NT2/D1 (cell line): ENCODE measurements at regions not wholly inside any gene's neighbourhood (a gene's known extent, or its start where the extent isn't known, plus 50 kb on each side); places are given as distances from the start of the nearest gene placed in this dataset.

Source experiments
- DNase-seq: peaks from one replicate; pipeline ENCODE4 v3.0.0-alpha.2; 2011; ENCODE audit warnings: low read depth, low spot score
- H3K27me3 ChIP-seq: 2 replicates; pipeline ENCODE4 v1.6.0; 2011; ENCODE audit warnings: mild to moderate bottlenecking; ENCODE audit not compliant: insufficient read length, insufficient read depth
- H3K36me3 ChIP-seq: 2 replicates; pipeline ENCODE4 v1.6.1; 2011; ENCODE audit warnings: mild to moderate bottlenecking, low read length, mixed read lengths; ENCODE audit not compliant: insufficient read depth, insufficient read length
- H3K4me1 ChIP-seq: 2 replicates; pipeline ENCODE4 v1.5.1; 2011; ENCODE audit not compliant: insufficient read depth, insufficient read length
- H3K4me3 ChIP-seq: 2 replicates; pipeline ENCODE4 v1.5.1; 2011; ENCODE audit warnings: low read depth; ENCODE audit not compliant: insufficient read length
- H3K9ac ChIP-seq: 2 replicates; pipeline ENCODE4 v1.6.0; 2011; ENCODE audit warnings: low read depth; ENCODE audit not compliant: insufficient read length
- H3K9me3 ChIP-seq: 2 replicates; pipeline ENCODE4 v1.5.1; 2011; ENCODE audit warnings: mild to moderate bottlenecking, low read length; ENCODE audit not compliant: insufficient read depth
- SUZ12 ChIP-seq: IDR thresholded peaks from 2 replicates; pipeline ENCODE4 v1.6.1; 2011; ENCODE audit not compliant: insufficient read length, insufficient read depth; ENCODE audit errors: extremely low read depth
- YY1 ChIP-seq: IDR thresholded peaks from 2 replicates; pipeline ENCODE4 v1.6.1; 2011; ENCODE audit not compliant: insufficient read length, insufficient read depth
- ZNF274 ChIP-seq: IDR thresholded peaks from 2 replicates; pipeline ENCODE4 v1.6.1; 2011; ENCODE audit warnings: mild to moderate bottlenecking, low read depth, low read length

DNA sequence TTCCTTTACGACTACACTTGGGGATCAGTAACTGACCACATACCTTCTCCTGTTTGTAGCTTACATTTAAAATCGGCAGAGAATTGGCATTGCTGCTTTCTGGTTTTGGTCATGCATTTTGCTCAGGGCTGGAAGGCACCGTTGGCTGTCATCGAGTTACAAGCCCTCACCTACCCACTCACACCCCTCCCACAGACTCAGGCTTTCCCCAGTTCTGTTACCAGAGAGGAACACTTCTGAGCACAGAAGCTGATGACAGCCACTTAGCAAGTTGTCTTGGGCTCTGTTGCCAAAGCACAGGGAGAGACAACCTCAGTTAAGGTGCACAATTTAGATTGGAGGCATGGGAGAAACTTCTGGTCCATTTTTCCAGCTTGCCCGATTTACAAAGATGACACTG is 204.8 kb upstream of the TOPAZ1 start:
- Histone ChIP-seq H3K36me3 (peaks cover 3% of the 10 kb centered on the region), H3K4me1 (no peaks in the 10 kb centered on the region), H3K9me3 (peaks cover 16% of the 10 kb centered on the region), H3K9ac (no peak overlapping the region), H3K27me3 (no peaks in the 10 kb centered on the region), H3K4me3 (no peak overlapping the region)
- no peak for TF ChIP-seq ZNF274
- TF ChIP-seq YY1, result no peak
- TF ChIP-seq SUZ12, result no peak
- no peak for DNase-seq

DNA sequence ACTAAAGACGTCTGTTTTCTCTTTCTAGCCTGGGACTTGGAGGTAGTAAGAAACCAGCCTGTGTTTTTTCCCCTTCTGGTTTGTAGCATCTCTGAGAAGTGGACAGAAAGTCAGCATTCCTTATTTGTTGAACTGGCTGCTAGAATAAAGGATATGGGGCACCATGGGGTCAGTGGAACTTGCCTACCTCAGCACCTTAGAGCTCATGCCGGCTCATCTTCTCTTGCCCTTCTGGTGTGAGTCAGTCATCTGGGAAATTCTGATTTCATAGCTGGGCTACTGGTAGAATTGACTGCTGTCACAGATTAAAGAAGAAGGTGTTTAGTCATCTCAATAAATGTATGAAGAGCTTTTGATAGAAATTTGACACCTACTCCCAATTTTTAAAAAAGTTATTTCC is 202.7 kb upstream of the TOPAZ1 start:
- TF ChIP-seq ZNF274 (no peak), SUZ12 (no peak), YY1 (no peak)
- H3K36me3 ChIP-seq, result peaks cover 3% of the 10 kb centered on the region
- DNase-seq, result no peak
- H3K9ac ChIP-seq, result no peak overlapping the region
- H3K4me3 ChIP-seq, result no peak overlapping the region
- H3K27me3 ChIP-seq, result no peaks in the 10 kb centered on the region
- H3K9me3 ChIP-seq, result peaks cover 20% of the 10 kb centered on the region
- H3K4me1 ChIP-seq, result no peaks in the 10 kb centered on the region

DNA sequence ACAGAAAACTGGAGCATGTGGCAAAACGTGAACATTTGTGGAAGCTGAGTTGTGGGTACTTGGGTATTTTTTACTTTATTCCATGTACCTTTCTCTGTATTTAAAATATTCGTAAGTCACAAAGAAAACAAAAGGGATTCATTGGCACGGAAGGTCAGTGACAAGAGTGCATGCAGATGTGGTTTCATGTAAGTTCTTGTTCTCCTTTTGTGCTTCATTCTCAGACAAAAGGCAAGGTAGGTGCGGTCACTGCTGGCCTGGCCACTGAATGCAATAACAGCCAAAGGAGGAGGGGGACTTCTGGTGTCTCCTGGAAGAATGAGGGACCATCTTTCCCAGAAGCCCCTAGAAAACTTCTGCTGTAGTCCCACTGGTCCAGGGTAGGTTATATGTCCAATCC is 200.0 kb upstream of the TOPAZ1 start:
- no peaks in the 10 kb centered on the region for H3K27me3 ChIP-seq
- H3K4me3 ChIP-seq, result no peak overlapping the region
- H3K9ac ChIP-seq, result no peak overlapping the region
- TF ChIP-seq ZNF274 (no peak), YY1 (no peak), SUZ12 (no peak)
- DNase-seq, result no peak
- no peaks in the 10 kb centered on the region for H3K36me3 ChIP-seq
- peaks cover 20% of the 10 kb centered on the region for H3K9me3 ChIP-seq
- H3K4me1 ChIP-seq, result no peaks in the 10 kb centered on the region

DNA sequence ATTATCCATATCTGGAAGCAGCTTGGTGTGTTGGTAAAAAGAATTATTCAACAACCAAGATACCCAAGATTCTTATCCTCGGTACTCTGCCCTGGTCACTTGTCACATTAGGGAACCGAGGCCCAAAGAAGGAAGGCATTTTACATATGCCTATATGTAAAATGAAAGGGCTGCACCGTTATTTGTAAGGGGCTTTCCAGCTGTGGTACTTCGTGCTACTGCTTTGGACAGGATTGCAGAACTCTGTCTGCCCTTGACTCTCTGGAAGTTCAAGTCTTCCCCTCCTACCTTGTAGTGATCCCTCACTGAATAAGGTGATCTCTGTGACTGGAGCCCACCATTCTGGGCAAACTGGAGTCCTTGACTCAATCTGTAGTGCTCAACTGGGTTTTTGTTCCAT is 198.9 kb upstream of the TOPAZ1 start:
- DNase-seq, result no peak
- TF ChIP-seq ZNF274 (no peak), SUZ12 (no peak), YY1 (no peak)
- H3K36me3 ChIP-seq, result no peaks in the 10 kb centered on the region
- H3K27me3 ChIP-seq, result no peaks in the 10 kb centered on the region
- H3K4me1 ChIP-seq, result no peaks in the 10 kb centered on the region
- no peak overlapping the region for H3K4me3 ChIP-seq
- H3K9me3 ChIP-seq, result peaks cover 20% of the 10 kb centered on the region
- H3K9ac ChIP-seq, result no peak overlapping the region

DNA sequence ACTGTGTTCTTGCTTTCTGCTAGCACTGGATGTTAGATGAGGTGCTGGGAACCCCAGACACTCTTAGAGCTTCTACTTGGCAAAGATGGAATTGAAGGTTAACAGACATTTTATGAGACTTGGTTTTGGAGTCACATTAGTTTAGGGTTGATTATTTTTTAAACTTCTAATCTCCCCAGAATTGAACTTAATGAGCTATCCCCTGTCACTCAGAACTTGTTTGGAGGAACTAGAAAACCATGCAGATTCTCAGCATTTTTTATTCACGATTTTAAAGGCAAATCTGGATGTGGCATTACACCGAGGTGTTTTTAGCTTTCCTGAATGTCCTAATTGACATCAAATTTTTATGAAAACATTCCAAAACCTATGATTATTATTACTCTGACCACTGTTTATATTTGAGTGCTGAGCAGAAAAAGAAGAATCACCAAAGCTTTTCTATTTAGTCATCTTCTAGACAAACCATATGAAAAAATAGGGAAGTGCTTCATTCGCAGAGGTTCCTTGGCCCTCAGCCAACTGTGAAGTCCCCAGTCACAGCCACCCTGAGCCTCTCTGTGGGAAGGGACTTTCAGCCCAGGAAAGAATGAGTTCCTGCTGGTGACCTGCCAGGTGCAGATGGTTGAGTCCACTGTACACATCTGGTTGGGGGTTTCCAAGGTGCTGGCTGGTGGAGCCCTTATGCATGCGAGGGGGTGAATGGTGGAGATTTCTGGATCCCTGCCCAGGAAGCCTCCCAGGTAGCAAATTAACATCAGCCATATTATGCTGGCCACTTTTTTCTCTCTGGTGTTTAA is 196.0 kb upstream of the TOPAZ1 start:
- Histone ChIP-seq H3K27me3 (no peaks in the 10 kb centered on the region), H3K9me3 (peaks cover 14% of the 10 kb centered on the region; the same call in 1 of the 2 replicates), H3K4me1 (peaks cover 3% of the 10 kb centered on the region), H3K36me3 (peaks cover 9% of the 10 kb centered on the region), H3K9ac (no peak overlapping the region), H3K4me3 (no peak overlapping the region)
- no peak for DNase-seq
- TF ChIP-seq SUZ12 (no peak), ZNF274 (no peak)

DNA sequence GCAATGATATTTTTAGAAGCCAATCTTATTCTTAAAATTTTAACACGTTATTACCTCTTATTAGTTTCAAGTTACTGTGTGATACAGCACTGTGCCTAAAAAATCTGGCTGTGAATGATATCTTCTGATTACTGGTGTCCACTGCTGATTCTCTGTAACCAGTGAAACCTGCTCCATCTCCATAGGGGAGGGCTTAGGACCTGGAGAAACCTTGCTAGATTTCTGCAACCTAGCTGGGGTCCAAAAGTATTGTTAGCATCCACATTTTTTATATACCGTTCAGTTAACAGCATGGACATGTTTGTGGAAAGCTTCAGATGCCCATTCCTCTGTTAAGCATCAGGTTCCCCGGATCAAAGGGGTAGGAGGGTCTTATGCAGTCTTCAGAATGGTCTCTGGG is 193.9 kb upstream of the TOPAZ1 start:
- peaks cover 12% of the 10 kb centered on the region for H3K36me3 ChIP-seq
- DNase-seq, result no peak
- peaks cover 3% of the 10 kb centered on the region for H3K4me1 ChIP-seq
- no peaks in the 10 kb centered on the region for H3K9me3 ChIP-seq
- TF ChIP-seq SUZ12 (no peak), YY1 (no peak), ZNF274 (no peak)
- no peak overlapping the region for H3K4me3 ChIP-seq
- no peaks in the 10 kb centered on the region for H3K27me3 ChIP-seq
- H3K9ac ChIP-seq, result no peak overlapping the region

DNA sequence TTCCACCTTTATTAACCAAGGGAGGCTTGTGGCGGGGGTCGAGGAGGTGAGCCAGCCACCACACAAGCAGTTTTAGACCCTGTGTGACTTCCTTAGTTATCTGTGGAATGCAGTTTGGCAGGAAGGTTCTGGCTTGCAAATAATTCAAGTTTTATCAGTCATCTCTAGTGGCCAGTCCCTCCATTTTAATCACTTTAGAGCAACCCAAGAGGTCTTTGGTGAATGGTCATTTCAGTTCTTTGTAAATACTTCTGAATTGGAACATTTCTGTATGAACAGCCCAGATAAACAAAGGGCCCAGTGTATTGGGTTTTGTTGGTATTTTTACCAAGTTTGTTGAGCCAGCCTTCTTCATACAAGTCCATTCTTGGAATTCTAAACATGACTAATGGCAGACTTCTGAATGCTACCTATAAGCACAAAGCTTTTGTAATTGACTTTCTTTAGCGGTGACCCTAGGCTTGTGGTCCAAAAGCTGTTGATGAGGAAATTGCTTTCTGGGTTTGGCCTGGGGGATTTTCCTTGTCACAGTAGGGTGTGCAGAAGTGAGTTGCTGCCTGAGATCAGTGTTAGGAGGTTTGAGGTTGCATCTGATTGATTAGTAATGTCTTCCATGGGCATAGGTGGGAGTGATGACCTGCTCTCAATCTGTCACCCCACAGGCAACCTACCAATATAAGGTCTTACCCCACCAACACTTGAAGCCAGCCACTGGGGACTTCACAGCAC is 193.3 kb upstream of the TOPAZ1 start:
- no peak overlapping the region for H3K4me3 ChIP-seq
- H3K9ac ChIP-seq, result no peak overlapping the region
- H3K36me3 ChIP-seq, result peaks cover 12% of the 10 kb centered on the region
- H3K4me1 ChIP-seq, result peaks cover 3% of the 10 kb centered on the region
- H3K9me3 ChIP-seq, result no peaks in the 10 kb centered on the region
- TF ChIP-seq YY1, result no peak
- TF ChIP-seq SUZ12, result no peak
- TF ChIP-seq ZNF274, result no peak
- no peaks in the 10 kb centered on the region for H3K27me3 ChIP-seq
- DNase-seq, result no peak
